Osteoblast (primary cell): ENCODE measurements at regions not wholly inside any gene's neighbourhood (a gene's known extent, or its start where the extent isn't known, plus 50 kb on each side); places are given as distances from the start of the nearest gene placed in this dataset.

Experiments
- DNase-seq: peaks from one replicate; pipeline ENCODE4 v3.0.0; 2011; ENCODE audit warnings: low spot score, mixed read lengths; ENCODE audit not compliant: insufficient read length; ENCODE audit errors: missing footprints
- H2AFZ ChIP-seq: 2 replicates; pipeline ENCODE4 v1.6.0; 2011; ENCODE audit warnings: mild to moderate bottlenecking, low read length
- H3K27ac ChIP-seq: 2 replicates; pipeline ENCODE4 v1.5.1; 2011; ENCODE audit warnings: mild to moderate bottlenecking, low read depth, low read length, moderate library complexity
- H3K27me3 ChIP-seq: 2 replicates; pipeline ENCODE4 v1.6.0; 2012; ENCODE audit warnings: mild to moderate bottlenecking, control low read depth, inconsistent platforms, low read length, moderate library complexity; ENCODE audit not compliant: insufficient read depth
- H3K36me3 ChIP-seq: 2 replicates; pipeline ENCODE4 v1.5.1; 2011; ENCODE audit warnings: mild to moderate bottlenecking, low read length, control low read depth, moderate library complexity; ENCODE audit not compliant: insufficient read depth
- H3K4me1 ChIP-seq: 2 replicates; pipeline ENCODE4 v1.5.1; 2011; ENCODE audit warnings: mild to moderate bottlenecking, low read length, control low read depth, moderate library complexity; ENCODE audit not compliant: insufficient read depth
- H3K4me2 ChIP-seq: 2 replicates; pipeline ENCODE4 v1.6.0; 2011; ENCODE audit warnings: mild to moderate bottlenecking, low read length; ENCODE audit not compliant: insufficient read depth
- H3K4me3 ChIP-seq: fragments of 200-600 bp; sonication (generic); 3 replicates; pipeline ENCODE4 v1.5.1; 2012; ENCODE audit warnings: mild to moderate bottlenecking, low read length, inconsistent platforms; ENCODE audit not compliant: insufficient read depth
- H3K79me2 ChIP-seq: 2 replicates; pipeline ENCODE4 v1.6.0; 2012; ENCODE audit warnings: mild to moderate bottlenecking, low read length, control low read depth, inconsistent platforms; ENCODE audit not compliant: insufficient read depth
- H3K9me3 ChIP-seq: 2 replicates; pipeline ENCODE4 v1.5.1; 2011; ENCODE audit warnings: low read depth, low read length, control low read depth
- H4K20me1 ChIP-seq: 2 replicates; pipeline ENCODE4 v1.6.0; 2012; ENCODE audit warnings: mild to moderate bottlenecking, low read length, control low read depth; ENCODE audit not compliant: insufficient read depth
- TF ChIP-seq, protein P1 (sequence below): IDR thresholded peaks from 2 replicates; pipeline ENCODE4 v1.5.1; 2011; ENCODE audit warnings: mild to moderate bottlenecking, low read depth, low read length, moderate library complexity; ENCODE audit errors: extremely low read depth

DNA sequence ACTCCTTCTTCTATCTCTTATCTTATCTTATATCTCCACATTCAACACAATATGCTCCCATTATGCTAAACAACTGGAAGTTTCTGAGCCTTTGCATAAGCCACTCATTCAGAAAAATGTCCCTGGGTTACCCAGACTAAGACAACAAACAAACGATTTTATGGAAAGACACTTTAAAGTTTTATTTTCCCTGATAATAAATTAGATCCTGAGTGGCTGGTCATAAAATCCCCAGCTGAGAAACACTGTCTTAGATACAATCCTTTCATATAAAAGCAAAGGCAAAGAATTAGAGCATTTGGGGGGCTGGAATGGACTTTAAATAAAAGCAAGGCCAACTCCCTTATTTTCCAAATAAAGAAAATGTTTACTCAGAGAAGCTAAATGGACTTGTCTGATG, 322.3 kb downstream of the GBE1 start:
- Histone ChIP-seq H3K27me3 (no peaks in the 10 kb centered on the region), H3K79me2 (no peaks in the 10 kb centered on the region), H2AFZ (no peak overlapping the region), H3K4me1 (peaks cover 14% of the 10 kb centered on the region), H4K20me1 (no peaks in the 10 kb centered on the region), H3K4me3 (no peak overlapping the region), H3K9me3 (no peaks in the 10 kb centered on the region), H3K4me2 (no peak overlapping the region), H3K27ac (no peak overlapping the region), H3K36me3 (no peaks in the 10 kb centered on the region)
- TF ChIP-seq, protein P1, sequence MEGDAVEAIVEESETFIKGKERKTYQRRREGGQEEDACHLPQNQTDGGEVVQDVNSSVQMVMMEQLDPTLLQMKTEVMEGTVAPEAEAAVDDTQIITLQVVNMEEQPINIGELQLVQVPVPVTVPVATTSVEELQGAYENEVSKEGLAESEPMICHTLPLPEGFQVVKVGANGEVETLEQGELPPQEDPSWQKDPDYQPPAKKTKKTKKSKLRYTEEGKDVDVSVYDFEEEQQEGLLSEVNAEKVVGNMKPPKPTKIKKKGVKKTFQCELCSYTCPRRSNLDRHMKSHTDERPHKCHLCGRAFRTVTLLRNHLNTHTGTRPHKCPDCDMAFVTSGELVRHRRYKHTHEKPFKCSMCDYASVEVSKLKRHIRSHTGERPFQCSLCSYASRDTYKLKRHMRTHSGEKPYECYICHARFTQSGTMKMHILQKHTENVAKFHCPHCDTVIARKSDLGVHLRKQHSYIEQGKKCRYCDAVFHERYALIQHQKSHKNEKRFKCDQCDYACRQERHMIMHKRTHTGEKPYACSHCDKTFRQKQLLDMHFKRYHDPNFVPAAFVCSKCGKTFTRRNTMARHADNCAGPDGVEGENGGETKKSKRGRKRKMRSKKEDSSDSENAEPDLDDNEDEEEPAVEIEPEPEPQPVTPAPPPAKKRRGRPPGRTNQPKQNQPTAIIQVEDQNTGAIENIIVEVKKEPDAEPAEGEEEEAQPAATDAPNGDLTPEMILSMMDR, result no peak
- no peak for DNase-seq

- Histone ChIP-seq H3K4me3 (no peak overlapping the region), H2AFZ (no peak overlapping the region), H3K79me2 (no peaks in the 10 kb centered on the region), H4K20me1 (no peaks in the 10 kb centered on the region), H3K27me3 (no peaks in the 10 kb centered on the region), H3K9me3 (no peaks in the 10 kb centered on the region), H3K4me1 (peaks cover 3% of the 10 kb centered on the region), H3K4me2 (no peak overlapping the region), H3K36me3 (no peaks in the 10 kb centered on the region), H3K27ac (no peak overlapping the region)
- TF ChIP-seq, protein P1, result no peak
- DNase-seq, result no peak
Measured at GRCh38 chr3:81437683-81438082, 323.8 kb downstream of the GBE1 start.

DNA sequence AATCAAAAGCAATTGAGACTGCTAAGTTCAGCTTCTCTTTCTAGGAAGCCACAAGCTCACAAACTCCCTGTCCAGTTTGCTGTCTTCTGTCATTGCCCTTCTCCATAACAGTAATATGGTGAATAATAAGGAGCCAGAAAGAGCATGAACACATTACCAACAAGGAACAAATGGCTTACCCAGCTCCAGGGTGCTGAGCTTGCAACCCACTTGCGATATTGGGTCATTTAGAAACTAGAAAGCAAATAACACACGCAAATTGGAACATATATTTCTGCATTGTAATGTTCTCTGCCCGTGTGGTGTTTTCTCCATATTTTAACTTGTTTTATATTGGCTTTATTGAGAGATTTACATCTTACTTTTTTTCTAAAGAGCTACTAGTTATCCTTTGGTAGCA, 325.3 kb downstream of the GBE1 start:
- Histone ChIP-seq H3K4me1 (no peaks in the 10 kb centered on the region), H2AFZ (no peak overlapping the region), H3K4me2 (no peak overlapping the region), H3K27ac (no peak overlapping the region), H3K9me3 (no peaks in the 10 kb centered on the region), H3K36me3 (no peaks in the 10 kb centered on the region), H3K27me3 (no peaks in the 10 kb centered on the region), H3K79me2 (no peaks in the 10 kb centered on the region), H3K4me3 (no peak overlapping the region), H4K20me1 (no peaks in the 10 kb centered on the region)
- DNase-seq, result no peak
- TF ChIP-seq, protein P1, result no peak

- Histone ChIP-seq H2AFZ (no peak overlapping the region), H4K20me1 (no peaks in the 10 kb centered on the region), H3K27me3 (no peaks in the 10 kb centered on the region), H3K9me3 (no peaks in the 10 kb centered on the region), H3K4me1 (no peaks in the 10 kb centered on the region), H3K36me3 (no peaks in the 10 kb centered on the region), H3K4me3 (no peak overlapping the region), H3K4me2 (no peak overlapping the region), H3K27ac (no peak overlapping the region), H3K79me2 (no peaks in the 10 kb centered on the region)
- no peak for DNase-seq
- TF ChIP-seq, protein P1, result no peak
Measured at GRCh38 chr3:81435050-81435449, 326.4 kb downstream of the GBE1 start.
